GM18519 (cell line): ENCODE measurements at regions not wholly inside any gene's neighbourhood (a gene's known extent, or its start where the extent isn't known, plus 50 kb on each side); places are given as distances from the start of the nearest gene placed in this dataset.

ENCODE experiments used
- ATAC-seq: cut with Tn5 transposase; IDR thresholded peaks from one replicate; pipeline ENCODE4 v1.9.1; 2021; ENCODE audit warnings: mild to moderate bottlenecking, moderate library complexity; ENCODE audit not compliant: unreplicated experiment, low FRiP score

DNA sequence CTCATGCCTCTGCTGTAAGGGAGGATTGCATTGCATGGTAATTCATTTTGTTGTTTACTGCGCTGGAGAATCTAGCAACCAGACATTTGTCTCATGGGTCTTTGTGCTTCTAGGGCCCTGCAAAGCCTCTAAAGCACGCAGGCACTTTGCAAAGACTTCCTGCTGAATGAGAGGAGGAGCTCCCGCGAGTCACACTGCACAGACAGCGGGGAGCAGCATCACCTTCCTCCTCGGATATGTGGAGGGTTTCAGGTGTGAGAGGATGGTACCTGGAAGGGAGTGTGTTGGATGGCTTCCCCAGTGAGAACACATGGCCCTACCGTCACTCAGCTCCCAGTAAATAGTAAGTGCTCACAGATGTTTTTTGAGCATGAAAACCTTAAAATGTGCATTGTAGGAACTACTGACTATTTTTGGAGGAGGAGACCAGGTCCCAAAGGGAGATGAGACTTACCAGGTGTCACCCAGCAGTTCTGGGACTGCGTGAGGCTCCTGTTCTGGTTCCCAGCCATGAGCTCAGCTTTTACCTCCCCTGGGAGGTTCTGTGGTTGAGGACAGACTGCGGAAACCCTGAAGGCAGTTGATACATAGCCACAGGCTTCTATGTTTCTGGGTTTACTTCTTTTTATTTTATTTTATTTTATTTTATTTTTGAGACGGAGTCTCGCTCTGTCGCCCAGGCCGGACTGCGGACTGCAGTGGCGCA is 278.0 kb downstream of the FGF9 start:
- no peak for ATAC-seq

DNA sequence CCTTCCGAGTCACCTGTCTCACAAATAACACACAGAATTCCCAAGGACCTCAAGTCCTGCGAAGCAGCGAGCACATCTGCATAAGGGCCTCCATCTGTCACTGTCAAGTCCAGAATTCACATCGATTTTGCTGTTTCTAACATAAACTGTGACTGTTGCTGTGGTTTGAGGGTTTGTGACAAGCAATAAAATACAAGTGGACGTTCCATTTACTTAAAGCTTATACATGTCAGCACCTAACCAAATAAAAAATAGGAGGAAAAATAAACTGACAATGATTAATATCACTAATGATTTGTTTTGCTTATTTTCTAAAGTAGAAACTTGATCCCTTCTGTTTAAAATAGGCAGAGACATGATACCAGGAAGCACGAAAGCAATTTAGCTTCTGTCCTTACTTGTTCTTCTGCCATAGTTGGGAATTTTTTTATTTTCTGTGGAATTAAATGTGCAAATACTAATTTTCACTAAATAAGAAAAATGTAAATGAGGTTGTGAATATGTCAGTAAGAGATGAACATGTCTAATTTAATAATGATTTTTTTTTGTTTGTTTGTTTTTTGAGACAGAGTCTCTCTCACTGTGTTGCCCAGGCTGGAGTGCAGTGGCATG is 279.1 kb downstream of the FGF9 start:
- no peak for ATAC-seq

DNA sequence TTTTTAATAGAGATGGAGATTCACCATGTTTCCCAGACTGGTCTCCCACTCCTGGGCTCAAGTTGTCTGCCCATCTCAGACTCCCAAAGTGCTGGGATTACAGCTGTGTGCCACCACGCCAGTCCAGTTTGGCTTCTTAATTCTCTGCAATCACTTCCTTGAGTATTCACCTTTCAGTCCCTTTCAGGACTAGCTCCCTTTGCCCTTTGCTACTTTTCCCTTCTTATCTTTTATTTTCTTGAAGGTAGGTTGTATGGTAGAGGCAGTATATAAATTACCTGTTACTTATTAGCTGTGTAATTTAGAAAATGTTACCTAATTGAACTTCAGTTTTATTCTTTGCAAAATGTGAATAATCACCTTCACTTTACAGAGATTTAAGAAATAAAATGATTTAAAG is 285.8 kb downstream of the FGF9 start:
- no peak for ATAC-seq

DNA sequence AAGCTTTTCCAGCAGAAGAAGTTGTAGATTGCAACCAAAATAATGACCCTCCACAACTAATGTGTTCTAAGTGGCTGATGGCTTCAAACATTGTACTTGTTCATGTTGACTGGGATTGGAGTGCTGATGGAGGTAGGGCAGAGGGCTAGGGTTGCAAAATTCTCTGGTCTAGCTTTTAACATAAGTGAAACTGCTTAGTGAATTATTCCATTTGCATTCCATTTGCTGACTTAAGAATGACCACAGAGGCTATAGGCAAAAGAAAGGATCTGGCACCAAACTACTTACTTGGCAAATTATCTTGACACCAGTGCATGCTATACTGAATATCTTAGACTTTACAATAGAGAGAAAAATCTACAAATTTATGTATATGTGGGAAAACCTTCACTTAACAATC is 287.0 kb downstream of the FGF9 start:
- no peak for ATAC-seq

DNA sequence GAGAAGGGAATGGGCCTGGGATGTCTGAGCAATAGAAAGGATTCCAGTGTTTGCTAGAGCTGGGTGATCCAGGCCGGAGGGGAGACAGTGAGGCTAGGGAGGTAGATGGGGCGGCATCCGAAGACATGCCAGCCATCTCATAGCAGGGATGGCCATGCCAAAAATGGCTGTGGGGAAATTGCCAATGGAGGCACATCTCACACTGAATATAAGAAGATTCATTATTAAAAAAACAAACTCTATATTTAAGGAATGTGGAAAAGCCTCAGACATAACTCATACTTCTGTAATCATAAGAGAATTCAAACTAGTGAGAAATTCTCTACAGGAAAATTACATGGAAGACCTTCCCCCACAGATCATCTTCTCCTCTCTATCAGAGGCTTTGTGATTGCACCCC is 289.2 kb downstream of the FGF9 start:
- no peak for ATAC-seq

DNA sequence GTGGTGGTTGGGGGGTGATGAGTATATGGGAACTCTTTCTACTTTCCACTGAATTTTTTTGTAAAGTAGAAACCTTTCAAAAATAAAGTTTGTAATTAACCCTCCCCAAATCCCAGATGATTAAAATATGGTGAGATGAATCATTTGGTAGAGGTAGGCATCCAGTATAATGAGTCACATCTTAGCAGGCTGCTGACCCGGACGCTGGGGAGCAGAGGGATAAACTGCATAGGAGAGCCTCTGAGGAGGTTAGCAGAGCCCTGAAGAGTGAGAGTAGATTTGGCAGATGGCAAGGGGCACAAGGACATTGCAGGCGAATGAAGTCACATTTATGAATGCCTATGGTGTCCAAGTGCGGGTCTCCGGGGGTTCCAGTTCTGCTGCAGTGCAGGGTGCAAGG is 293.8 kb downstream of the FGF9 start:
- ATAC-seq = no peak

DNA sequence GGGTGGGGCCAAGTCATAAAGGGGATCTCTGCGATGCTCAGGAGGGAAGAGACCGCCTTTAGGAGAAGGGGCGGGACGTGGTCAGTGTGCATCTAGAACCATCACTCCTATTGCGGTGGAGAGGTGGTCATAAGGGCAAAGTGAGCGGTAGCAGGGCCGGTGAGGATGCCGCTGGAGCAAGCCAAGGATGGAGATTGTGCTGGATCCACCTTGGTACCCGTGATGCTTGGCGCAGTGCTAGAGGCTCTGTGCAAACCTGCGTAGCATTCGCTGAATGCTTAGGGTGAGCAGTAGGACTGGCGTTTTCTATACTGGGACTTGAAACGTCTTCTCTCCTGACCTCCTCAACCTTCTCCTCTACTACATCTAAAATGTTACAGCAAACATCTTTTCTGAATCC is 294.2 kb downstream of the FGF9 start:
- no peak for ATAC-seq

DNA sequence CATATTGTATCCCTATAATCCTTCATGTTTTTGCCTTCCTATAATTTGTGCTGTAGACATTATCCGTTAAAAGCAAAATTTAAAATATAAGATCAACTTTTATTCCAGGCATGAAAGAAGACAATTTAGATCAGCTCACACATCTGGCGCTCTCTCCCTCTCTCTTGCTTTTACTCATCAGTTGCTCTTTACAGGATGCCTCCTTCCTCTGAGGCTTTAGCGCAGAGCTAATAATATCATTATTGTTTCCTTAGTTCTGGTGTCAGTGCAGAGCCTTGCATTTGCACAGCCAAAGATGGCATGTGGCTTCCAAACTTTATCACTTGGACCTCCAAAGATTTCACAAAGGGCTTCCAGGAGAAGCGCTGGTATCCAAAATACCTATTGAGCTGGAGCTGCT is 295.1 kb downstream of the FGF9 start:
- ATAC-seq = no peak

DNA sequence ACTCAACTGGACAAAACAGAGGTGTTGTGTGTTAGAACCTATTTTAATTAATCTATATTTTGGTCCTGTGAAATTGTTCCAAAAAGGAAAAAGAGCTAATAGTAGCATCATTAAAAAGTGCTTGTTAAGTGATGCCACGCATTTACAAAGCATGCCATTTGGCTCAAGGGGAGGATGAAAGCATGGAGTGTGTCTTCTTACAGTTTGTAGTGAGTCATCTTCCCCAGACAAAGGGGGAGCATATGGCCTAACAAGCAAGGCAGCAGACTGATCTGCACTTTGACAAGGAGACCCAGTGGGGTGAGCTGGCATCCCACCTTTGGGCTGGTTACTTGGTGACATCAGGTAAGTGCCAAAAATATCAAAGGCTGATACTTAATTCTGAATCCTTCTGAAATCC is 297.0 kb downstream of the FGF9 start:
- ATAC-seq = no peak

DNA sequence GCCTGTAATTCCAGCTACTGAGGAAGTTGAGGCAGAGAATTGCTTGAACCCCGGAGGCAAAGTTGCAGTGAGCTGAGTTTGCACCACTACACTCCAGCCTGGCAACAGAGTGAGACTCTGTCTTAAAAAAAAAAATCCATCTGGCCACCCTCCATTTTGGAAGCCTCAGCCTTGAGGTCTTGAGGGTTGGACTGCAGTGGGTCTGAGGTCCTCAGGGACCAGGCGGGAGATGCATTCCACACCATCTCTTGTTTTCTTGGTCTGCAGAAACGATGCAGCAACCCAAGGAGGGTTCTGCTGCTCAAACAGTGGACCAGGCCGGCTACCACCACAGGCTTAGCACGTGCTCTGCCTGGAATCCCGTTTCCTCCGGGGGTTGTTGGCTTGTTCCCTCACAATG is 299.3 kb downstream of the FGF9 start:
- ATAC-seq = no peak

DNA sequence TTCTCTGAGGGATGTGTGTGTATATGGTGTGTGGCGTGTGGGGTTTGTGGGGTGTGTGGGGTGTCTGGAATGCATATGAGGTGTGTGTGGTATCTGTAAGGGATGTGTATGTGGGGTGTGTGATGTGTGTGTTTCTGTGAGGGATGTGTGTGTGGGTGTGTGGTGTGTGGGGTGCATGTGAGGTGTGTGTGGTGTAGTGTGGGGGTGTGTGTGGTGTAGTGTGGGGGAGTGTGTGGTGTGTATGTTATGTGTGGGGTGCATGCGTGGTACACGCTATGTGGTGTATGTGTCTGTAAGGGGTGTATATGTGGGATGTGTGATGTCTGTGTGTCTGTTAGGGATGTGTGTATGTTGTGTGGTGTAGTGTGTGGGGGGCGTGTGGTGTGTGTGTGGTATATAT is 300.0 kb downstream of the FGF9 start:
- ATAC-seq = no peak

DNA sequence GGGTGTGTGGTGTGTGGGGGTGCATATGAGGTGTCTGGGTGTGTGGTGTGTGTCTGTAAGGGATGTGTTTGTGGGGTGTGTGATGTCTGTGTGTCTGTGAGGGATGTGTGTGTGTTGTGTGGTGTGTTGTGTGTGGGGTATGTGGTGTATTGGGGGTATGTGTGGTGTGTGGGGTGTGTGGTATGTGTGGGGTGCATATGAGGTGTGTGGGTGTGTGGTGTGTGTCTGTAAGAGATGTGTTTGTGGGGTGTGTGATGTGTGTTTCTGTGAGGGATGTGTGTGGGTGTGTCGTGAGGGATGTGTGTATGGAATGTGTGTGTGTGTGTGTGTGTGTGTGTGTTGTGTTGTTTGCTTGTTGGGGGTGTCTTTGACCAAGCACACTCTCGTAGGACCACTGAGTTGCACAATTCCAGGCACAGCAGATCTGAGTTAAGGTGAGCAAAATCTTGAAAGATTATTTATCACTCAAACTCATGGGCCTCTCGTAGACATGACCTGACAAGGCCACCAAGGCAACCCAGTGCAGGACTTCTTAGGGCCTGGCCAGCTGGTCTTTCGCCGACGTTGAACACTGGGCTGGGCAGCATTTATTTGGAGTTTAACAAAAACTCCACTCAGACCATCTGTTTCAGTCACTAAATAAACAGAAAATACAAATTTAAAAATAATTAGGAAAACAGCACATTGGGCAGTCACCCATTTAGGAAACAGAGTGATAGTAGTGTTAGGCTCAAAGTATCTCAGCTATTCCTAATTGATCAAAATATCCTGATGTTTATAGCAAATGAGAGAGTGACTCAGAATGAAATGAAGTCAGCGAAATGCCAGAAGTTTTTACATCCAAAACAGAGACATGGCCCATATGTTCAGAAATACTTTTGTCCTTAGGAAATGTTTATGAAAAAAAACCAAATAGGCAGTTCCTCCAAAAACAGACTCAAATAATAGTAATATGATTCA is 301.1 kb downstream of the FGF9 start:
- no peak for ATAC-seq

DNA sequence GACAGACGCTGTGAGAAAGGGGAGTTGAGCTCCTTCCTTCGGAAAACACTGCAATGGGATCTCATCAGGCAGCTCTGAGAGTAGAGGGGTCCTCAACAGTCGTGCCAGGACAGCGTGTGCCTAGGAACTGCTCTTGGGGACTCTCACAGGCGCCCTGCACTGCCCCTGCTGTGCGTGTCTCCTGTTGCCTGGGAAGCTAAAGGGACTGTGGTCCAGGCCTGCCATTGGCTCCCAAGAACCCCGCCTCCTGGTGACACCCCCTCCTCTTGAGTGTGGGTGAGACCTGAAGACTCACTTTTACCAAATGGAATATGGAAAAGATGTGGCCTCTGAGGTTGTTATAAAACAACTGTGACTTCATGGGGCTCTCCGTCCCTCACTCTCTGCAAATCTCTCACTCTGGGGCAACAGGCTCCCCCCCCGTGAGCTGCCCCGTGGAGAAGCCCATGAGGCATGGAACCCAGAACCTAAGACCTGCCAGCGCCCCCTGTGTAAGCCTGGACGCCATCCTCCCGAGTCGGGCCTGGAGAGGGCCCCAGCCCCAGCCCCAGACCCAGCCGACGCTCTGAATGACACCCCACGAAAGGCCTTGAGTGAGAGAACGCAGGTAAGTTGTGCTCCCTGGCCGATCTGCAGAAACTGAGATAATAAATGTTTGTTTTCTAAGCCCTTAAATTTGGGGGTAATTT is 302.7 kb downstream of the FGF9 start:
- no peak for ATAC-seq

DNA sequence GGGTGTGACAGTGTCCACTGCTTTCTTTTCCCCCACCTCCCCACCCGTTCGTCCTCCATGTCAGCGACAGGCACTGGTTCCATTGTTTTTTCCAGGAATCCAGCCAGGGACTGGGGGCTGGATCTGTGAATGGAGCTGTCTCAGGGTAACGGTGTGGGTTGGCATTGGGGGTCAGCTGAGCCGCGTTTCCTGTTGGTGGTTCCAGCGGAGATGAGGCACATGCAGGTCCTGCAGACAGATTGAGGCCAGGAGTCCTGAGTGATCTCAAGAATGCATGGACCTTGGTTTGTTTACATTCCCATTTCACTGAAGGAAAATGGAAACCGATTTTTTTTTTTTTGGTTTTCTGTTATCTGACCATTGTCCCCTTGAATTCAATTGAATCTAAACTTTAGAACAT is 303.9 kb downstream of the FGF9 start:
- ATAC-seq = no peak

DNA sequence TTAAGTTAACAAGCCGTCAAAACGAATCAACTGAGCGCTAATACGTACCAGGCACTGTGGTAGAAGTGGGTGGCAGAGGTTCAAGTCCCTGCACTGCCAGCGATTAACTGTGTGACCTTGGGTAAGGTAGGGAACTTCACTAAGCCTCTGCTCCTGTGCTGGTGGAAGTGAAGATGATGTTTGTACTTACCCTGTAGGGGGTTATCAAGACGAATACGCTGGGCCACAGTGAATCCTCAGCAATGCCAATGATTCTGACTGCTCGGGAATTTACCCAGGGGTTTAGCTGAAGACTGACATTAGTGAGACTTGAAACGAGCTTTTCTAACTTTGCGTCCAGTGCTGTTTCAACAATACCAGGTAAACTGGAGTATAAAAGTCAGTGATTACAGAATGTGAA is 305.3 kb downstream of the FGF9 start:
- no peak for ATAC-seq

DNA sequence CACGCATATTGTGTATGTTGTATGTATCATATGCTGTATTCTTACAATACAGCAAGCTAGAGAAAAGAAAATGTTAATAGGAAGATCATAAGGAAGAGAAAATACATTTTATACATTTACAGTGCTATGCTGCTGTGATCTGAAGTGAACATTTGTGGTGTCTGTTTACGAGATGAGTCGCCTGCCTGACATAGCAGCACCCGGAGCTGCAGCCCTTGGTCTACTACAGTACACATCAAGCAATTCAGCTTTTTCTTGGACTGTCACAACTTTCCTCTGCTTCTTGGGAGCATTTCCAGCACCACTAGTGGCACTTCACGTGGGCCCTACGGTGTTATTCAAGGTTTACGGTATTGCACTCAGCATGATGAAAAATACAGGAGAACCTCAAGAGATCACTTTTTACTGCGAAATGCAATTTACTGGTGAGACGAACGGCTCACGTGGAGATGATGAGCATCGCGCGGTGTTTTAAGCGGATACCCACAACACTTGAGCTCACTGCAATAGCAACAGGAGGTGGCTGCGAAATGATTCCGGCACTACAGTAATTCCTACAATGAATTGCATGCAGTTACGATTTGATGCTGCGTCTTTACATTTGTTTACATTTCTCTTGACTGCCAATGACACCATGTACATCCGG is 308.4 kb downstream of the FGF9 start:
- no peak for ATAC-seq

DNA sequence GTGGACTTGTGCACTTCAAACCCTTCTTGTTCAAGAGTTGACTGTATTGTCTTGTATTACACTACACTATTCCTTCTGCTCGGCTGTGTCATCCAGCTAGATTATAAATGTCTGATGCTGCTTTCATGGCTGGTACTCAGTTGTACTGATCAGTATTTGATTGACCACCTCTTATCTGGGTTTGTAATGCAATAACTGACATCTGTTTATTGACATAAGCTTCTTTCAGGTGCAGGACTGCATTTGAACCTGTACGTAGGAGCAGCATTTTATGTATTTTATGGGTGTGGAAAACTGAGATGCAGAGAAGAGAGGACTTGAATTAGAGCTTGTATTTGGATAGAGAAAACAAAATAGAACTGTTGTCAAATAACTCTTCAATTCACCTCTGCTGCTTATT is 309.2 kb downstream of the FGF9 start:
- no peak for ATAC-seq

DNA sequence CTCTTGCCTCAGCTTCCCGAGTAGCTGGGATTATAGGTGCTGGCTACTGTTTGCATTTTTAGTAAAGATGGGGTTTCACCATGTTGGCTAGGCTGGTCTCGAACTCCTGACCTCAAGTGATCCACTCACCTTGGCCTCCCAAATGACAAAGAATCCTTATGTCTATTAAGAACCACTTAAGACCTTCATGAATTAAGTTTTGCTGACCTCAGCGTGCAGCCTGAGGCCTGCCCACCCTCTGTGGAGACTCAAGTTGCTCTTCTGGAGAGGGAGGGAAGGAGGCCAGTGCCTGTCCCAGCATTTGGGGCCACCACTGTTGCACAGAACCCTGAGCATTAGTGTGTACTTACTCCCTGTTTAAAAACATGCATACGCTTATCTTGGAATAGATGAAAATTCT is 313.3 kb downstream of the FGF9 start:
- no peak for ATAC-seq

DNA sequence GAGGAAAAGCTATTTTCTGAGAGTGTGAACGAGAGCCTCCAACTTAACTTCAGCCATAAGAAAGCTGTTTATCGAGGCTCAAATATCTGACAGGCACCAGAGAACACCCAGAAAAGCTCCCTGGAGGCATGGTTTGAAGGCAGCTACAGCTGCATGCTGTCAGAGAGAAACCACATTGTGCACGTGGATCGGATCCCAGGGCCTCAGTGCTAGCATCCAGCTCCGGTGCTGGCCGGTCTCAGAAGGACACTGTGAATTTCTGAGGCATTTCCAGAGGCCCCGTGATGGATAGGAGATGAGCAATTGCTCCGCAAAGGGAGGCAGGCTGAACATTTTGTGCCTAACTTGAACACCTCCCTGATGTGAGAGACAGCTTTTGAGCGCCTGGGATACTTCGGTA is 315.7 kb downstream of the FGF9 start:
- no peak for ATAC-seq

DNA sequence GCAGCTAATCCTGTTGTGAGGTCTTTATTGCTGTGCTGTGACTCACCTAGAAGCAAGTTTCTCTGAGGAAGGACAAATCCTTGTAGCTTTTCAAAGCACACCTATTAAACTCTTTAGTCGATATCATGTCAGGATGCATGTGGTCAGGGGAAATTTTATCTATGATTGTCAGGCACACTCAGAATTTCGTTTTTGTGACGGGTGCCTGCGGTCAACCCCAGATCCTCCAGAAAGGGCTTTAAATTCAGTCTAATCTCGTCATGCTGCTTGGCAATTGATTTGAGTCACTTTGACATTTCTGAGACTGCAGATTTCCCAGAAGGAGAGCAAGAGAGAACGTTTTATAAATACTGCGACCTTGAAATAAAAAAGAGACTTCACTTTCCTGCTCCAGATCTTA is 316.9 kb downstream of the FGF9 start:
- ATAC-seq = no peak
